ENCODE measurements at regions not wholly inside any gene's neighbourhood (a gene's known extent, or its start where the extent isn't known, plus 50 kb on each side); places are given as distances from the start of the nearest gene placed in this dataset.
"Not testable (repeated sequence)": the region's sequence is repeated elsewhere in the genome, so short reads cannot be mapped to it uniquely, and the experiment has no call there.

DNA sequence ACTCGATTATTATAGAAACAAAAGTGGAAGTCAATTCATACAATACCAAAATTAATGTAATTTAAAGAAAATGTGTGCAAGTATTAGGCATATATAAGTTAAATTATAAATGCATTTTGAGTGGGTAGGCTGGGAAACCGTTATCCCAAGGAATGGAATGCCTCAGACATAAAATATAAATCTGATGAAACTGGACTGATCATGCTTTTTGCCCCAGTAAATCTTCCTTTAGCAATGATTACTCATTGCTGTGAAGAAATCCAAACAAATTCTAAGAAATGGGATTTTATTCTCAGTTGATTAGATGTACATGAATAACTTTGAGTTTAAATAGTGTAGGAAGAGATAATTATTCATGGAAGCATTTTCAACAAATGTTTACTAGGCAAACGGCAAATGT is 185.5 kb upstream of the KCNMB2 start:
- TF ChIP-seq, protein P1, sequence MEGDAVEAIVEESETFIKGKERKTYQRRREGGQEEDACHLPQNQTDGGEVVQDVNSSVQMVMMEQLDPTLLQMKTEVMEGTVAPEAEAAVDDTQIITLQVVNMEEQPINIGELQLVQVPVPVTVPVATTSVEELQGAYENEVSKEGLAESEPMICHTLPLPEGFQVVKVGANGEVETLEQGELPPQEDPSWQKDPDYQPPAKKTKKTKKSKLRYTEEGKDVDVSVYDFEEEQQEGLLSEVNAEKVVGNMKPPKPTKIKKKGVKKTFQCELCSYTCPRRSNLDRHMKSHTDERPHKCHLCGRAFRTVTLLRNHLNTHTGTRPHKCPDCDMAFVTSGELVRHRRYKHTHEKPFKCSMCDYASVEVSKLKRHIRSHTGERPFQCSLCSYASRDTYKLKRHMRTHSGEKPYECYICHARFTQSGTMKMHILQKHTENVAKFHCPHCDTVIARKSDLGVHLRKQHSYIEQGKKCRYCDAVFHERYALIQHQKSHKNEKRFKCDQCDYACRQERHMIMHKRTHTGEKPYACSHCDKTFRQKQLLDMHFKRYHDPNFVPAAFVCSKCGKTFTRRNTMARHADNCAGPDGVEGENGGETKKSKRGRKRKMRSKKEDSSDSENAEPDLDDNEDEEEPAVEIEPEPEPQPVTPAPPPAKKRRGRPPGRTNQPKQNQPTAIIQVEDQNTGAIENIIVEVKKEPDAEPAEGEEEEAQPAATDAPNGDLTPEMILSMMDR (IDR thresholded peaks at IDR 0.05; ENCODE audit: extremely low read depth, missing control alignments), result no peak
- no peak for DNase-seq (ENCODE audit: low spot score)

DNA sequence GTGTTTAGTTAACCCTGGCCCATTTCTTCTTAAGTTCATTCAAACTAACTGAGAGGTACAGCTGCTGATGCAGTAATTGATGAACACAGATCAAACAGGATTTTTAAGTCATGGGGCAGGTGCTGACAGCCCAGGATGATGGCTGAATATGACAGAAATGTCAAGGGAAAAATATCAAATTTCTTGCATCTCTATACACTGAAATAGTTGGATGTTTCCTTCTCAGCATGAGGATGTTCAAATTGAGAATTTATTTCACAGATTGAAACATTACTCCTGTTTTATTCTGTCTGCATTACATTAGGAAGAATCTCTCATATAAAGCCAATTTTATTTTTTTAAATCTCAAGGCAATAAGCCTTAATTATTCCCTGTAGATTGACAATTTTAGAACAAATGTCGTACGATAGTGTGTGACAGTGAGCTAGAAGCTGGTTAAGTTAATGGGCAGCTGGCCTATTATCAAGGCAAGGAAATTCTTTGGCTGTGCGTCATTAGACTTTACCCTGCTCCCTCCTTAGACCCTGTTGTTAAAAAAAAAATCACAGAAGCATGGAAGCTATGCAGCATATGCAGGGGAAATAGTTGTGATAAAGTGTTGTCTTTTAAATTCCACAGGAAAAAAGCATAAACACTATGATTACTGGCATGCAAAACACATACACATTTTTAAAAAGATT is 183.8 kb upstream of the KCNMB2 start:
- TF ChIP-seq, protein P1 (IDR thresholded peaks at IDR 0.05; ENCODE audit: extremely low read depth, missing control alignments), result no peak
- DNase-seq (ENCODE audit: low spot score), result no peak

DNA sequence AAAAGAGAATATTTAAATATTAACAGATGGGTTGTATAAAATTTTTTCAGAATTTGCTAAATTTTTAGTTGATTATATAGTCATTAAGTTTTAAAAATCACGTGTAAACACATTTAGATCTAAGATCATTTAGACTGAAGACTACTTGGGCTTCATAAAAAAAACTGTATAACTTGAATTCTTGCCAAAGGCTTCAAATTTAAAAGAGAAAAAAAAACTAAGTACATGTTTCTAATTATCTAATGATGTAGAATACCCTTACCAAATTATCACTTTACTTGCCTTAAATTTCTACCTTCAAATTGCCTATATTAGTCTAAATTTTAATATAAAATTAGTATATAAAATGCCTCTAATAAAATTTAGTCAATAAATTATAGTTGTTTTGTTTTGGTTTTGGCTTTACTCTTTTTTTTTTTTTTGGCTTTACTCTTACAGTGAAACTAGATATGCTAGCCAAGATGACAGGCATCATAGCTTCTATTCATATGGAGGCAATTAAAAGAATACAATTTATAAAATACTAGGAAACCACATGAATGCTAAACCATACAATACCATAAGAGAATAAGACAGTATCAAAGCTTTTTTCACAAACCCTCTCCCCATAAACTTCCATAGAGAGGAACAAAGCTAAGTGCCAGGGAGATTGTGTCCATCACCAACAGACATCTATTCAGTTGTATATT is 183.1 kb upstream of the KCNMB2 start:
- DNase-seq (ENCODE audit: low spot score), result no peak
- TF ChIP-seq, protein P1 (IDR thresholded peaks at IDR 0.05; ENCODE audit: extremely low read depth, missing control alignments), result no peak

DNA sequence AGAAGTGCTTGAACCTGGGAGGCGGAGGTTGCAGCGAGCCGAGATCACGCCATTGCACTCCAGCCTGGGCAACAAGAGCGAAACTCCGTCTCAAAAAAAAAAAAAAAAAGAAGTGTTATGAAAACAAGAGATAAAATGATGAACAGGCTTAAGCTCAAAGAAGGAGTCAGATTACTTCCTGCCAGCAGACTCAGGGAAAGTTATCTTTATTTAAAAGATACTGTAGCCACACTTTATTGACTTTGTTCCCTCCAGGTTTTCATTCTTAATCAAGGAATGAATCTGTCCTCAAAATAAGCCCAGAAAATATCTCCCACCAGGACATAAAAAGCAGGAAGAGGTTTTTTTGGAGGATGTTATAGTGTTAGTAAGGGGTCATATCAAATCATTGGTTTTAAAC is 176.5 kb upstream of the KCNMB2 start:
- TF ChIP-seq, protein P1 (IDR thresholded peaks at IDR 0.05; ENCODE audit: extremely low read depth, missing control alignments), result no peak
- DNase-seq (ENCODE audit: low spot score), result no peak

DNA sequence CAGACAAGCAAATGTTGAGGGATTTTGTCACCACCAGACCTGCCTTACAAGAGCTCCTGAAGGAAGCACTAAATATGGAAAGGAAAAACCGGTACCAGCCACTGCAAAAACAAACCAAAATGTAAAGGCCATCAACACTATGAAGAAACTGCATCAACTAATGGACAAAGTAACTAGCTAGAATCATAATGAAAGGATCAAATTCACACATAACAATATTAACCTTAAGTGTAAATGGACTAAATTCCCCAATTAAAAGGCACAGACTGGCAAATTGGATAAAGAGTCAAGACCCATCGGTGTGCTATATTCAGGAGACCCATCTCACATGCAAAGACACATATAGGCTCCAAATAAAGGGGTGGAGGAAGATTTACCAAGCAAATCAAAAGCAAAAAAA is 173.2 kb upstream of the KCNMB2 start:
- DNase-seq (ENCODE audit: low spot score), result not testable (repeated sequence)

DNA sequence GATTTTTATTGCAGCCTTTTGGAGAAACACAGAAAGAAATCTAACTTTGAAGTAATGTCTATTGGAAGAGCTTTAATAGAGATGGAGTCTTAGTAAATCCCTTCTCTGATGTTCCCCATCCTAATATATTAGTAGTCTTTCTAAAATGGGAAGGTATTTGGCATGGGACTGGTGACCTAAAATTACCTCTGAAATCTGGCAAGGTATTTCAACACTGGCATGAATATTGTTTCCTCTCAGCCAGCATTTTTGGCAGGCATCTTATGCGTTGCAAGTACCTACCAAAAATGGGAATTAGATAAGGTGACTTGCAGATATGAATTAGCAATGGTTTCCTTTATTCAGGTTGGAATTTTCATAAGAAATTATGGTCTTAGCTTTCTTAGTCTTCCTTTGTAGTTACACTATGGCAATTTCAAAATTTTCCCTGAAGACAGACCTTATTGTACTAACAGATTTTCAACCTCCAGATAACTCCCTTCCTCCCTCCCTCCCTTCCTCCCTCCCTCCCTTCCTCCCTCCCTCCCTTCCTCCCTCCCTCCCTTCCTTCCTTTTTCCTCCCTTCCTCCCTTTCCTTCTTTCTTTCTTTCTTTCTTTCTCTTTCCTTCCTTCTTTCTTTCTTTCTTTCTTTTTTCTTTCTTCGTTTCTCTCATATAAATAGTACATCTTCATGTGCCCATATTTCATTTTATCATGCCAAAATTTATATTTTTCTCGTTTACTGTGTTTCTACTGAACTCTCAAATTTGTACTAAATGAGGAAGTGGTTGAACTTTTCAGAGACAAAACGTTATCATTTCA is 168.2 kb upstream of the KCNMB2 start:
- DNase-seq (ENCODE audit: low spot score), result no peak
- TF ChIP-seq, protein P1 (IDR thresholded peaks at IDR 0.05; ENCODE audit: extremely low read depth, missing control alignments), result no peak

DNA sequence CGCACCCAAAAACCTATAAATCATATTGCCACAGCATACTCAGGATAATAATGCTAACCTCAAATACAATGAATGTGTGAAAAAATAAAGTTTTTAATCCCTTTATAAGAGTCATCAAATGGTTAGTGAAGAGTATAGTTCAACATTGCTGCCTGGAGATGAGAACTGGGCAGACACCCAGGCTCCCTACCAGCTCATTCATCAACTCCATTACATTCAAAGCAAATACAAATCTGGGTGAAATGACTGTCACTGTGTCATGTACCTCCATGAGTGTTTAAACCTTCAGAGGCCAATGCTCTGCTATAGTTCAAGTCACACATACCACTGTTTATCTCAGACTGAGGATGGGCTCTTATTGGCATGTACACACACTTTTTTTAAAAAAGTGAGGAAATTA is 167.2 kb upstream of the KCNMB2 start:
- DNase-seq (ENCODE audit: low spot score), result no peak
- TF ChIP-seq, protein P1 (IDR thresholded peaks at IDR 0.05; ENCODE audit: extremely low read depth, missing control alignments), result no peak
